Activated T-helper 9 cell treated with anti-CD3 and anti-CD28 coated beads, Interleukin-2, amount 50 U/mL, for 16 hours (primary cell): ENCODE measurements at regions not wholly inside any gene's neighbourhood (a gene's known extent, or its start where the extent isn't known, plus 50 kb on each side); places are given as distances from the start of the nearest gene placed in this dataset.

Experiments used
- DNase-seq: peaks from one replicate; pipeline ENCODE4 v3.0.0-alpha.2; 2020; ENCODE audit warnings: low read depth

- DNase-seq: no peak
Measured at GRCh38 chr5:56513141-56513540, 280.0 kb upstream of the ANKRD55 start.

GRCh38 chr5:56512313-56512996 lies 279.3 kb upstream of the ANKRD55 start:
- no peak for DNase-seq

- no peak for DNase-seq
Measured at GRCh38 chr5:56511326-56511841, 278.3 kb upstream of the ANKRD55 start.

- no peak for DNase-seq
Measured at GRCh38 chr5:56508249-56508648, 275.1 kb upstream of the ANKRD55 start.

GRCh38 chr5:56507351-56507930 lies 274.3 kb upstream of the ANKRD55 start:
- no peak for DNase-seq

- DNase-seq: no peak
Measured at GRCh38 chr5:56506211-56506965, 273.3 kb upstream of the ANKRD55 start.

- DNase-seq: no peak
Measured at GRCh38 chr5:56503929-56504328, 270.8 kb upstream of the ANKRD55 start.

GRCh38 chr5:56501781-56502557 lies 268.8 kb upstream of the ANKRD55 start:
- no peak for DNase-seq

- no peak for DNase-seq
Measured at GRCh38 chr5:56499901-56500300, 266.8 kb upstream of the ANKRD55 start.

GRCh38 chr5:56499491-56499890 lies 266.4 kb upstream of the ANKRD55 start:
- no peak for DNase-seq

- no peak for DNase-seq
Measured at GRCh38 chr5:56498759-56499395, 265.7 kb upstream of the ANKRD55 start.

- DNase-seq: no peak
Measured at GRCh38 chr5:56496581-56497063, 263.5 kb upstream of the ANKRD55 start.

GRCh38 chr5:56494300-56494731 lies 261.2 kb upstream of the ANKRD55 start:
- no peak for DNase-seq

- no peak for DNase-seq
Measured at GRCh38 chr5:56493766-56494165, 260.6 kb upstream of the ANKRD55 start.

GRCh38 chr5:56493308-56493707 lies 260.2 kb upstream of the ANKRD55 start:
- DNase-seq: no peak

GRCh38 chr5:56492812-56493211 lies 259.7 kb upstream of the ANKRD55 start:
- no peak for DNase-seq

GRCh38 chr5:56490971-56491468 lies 257.9 kb upstream of the ANKRD55 start:
- peak; percentile 15 for DNase-seq

GRCh38 chr5:56489272-56489671 lies 256.1 kb upstream of the ANKRD55 start:
- DNase-seq: no peak

- DNase-seq: no peak
Measured at GRCh38 chr5:56487528-56488115, 254.5 kb upstream of the ANKRD55 start.

- no peak for DNase-seq
Measured at GRCh38 chr5:56482363-56482762, 249.2 kb upstream of the ANKRD55 start.
